ENCODE measurements at regions not wholly inside any gene's neighbourhood (a gene's known extent, or its start where the extent isn't known, plus 50 kb on each side); places are given as distances from the start of the nearest gene placed in this dataset.

DNA sequence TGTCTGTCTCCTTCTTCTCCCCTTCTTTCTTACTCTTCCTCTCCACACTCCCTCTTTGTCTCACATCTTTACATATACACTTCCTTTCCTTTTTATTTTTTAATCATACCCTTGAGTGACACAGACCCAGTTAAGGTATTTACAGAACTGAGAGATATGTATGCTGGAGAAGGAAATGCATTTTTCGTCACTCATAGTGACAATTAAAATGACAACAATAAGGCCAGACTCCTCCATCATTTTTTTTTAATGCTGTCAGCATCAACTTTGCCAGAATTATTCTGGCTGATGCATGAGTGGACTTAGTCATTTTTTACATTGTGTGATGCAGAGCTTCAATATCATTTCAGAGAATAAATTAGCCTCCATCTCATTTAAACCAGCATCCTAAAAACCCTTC lies 272.9 kb downstream of the TMEM38B start:
- TF ChIP-seq, protein P1, sequence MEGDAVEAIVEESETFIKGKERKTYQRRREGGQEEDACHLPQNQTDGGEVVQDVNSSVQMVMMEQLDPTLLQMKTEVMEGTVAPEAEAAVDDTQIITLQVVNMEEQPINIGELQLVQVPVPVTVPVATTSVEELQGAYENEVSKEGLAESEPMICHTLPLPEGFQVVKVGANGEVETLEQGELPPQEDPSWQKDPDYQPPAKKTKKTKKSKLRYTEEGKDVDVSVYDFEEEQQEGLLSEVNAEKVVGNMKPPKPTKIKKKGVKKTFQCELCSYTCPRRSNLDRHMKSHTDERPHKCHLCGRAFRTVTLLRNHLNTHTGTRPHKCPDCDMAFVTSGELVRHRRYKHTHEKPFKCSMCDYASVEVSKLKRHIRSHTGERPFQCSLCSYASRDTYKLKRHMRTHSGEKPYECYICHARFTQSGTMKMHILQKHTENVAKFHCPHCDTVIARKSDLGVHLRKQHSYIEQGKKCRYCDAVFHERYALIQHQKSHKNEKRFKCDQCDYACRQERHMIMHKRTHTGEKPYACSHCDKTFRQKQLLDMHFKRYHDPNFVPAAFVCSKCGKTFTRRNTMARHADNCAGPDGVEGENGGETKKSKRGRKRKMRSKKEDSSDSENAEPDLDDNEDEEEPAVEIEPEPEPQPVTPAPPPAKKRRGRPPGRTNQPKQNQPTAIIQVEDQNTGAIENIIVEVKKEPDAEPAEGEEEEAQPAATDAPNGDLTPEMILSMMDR (IDR thresholded peaks at IDR 0.05; ENCODE audit: low read depth, low read length), result no peak
- TF ChIP-seq POLR2A (IDR thresholded peaks at IDR 0.05; ENCODE audit: extremely low read depth, insufficient read length) (no peak), MAX (IDR thresholded peaks at IDR 0.05; ENCODE audit: low read depth, low read length) (no peak), MYC (IDR thresholded peaks at IDR 0.05; ENCODE audit: low read depth, low read length) (no peak)

All from NB4 (cell line).